GM10266 (cell line): ENCODE measurements at regions not wholly inside any gene's neighbourhood (a gene's known extent, or its start where the extent isn't known, plus 50 kb on each side); places are given as distances from the start of the nearest gene placed in this dataset.
"Not testable (repeated sequence)": the region's sequence is repeated elsewhere in the genome, so short reads cannot be mapped to it uniquely, and the experiment has no call there.

ENCODE experiments used
- DNase-seq: peaks from one replicate; pipeline ENCODE4 v3.0.0; 2012; ENCODE audit errors: extremely low spot score
- CTCF ChIP-seq: IDR thresholded peaks from 2 replicates; pipeline ENCODE4 v1.5.1; 2012; ENCODE audit warnings: mild to moderate bottlenecking, low read depth; ENCODE audit not compliant: control insufficient read depth, insufficient read depth; ENCODE audit errors: missing control alignments

GRCh38 chr9:102941868-102942267 is 53.3 kb upstream of the CYLC2 start:
- DNase-seq, result no peak
- TF ChIP-seq CTCF, result no peak

- DNase-seq, result no peak
- TF ChIP-seq CTCF, result no peak
Observed at GRCh38 chr9:102922526-102922925, 72.6 kb upstream of the CYLC2 start.

- TF ChIP-seq CTCF, result no peak
- no peak for DNase-seq
Observed at GRCh38 chr9:102911185-102911584, 83.9 kb upstream of the CYLC2 start.

GRCh38 chr9:102905795-102906194 is 89.3 kb upstream of the CYLC2 start:
- not testable (repeated sequence) for DNase-seq

- no peak for TF ChIP-seq CTCF
- DNase-seq, result no peak
Observed at GRCh38 chr9:102892025-102892424, 103.1 kb upstream of the CYLC2 start.

GRCh38 chr9:102888747-102889146 is 106.4 kb upstream of the CYLC2 start:
- not testable (repeated sequence) for DNase-seq

- TF ChIP-seq CTCF, result no peak
- no peak for DNase-seq
Observed at GRCh38 chr9:102875687-102876086, 119.4 kb upstream of the CYLC2 start.

- no peak for TF ChIP-seq CTCF
- DNase-seq, result no peak
Observed at GRCh38 chr9:102867488-102867887, 127.6 kb upstream of the CYLC2 start.

GRCh38 chr9:102862478-102862877 is 132.7 kb upstream of the CYLC2 start:
- no peak for TF ChIP-seq CTCF
- DNase-seq, result no peak
